HG02571 (cell line): ENCODE measurements at regions not wholly inside any gene's neighbourhood (a gene's known extent, or its start where the extent isn't known, plus 50 kb on each side); places are given as distances from the start of the nearest gene placed in this dataset.
"Not testable (repeated sequence)": the region's sequence is repeated elsewhere in the genome, so short reads cannot be mapped to it uniquely, and the experiment has no call there.

Source experiments
- ATAC-seq: cut with Tn5 transposase; IDR thresholded peaks from one replicate; pipeline ENCODE4 v1.9.1; 2021; ENCODE audit warnings: mild to moderate bottlenecking, moderate library complexity; ENCODE audit not compliant: unreplicated experiment

GRCh38 chr13:111491659-111492058, 171.2 kb downstream of the TEX29 start:
- ATAC-seq, result no peak

GRCh38 chr13:111492341-111492950, 172.0 kb downstream of the TEX29 start:
- no peak for ATAC-seq

- ATAC-seq, result no peak
Measured at GRCh38 chr13:111492958-111493357, 172.5 kb downstream of the TEX29 start.

GRCh38 chr13:111493468-111493867, 173.0 kb downstream of the TEX29 start:
- no peak for ATAC-seq

GRCh38 chr13:111494641-111495040, 174.2 kb downstream of the TEX29 start:
- ATAC-seq, result no peak

GRCh38 chr13:111501596-111502535, 181.4 kb downstream of the TEX29 start:
- ATAC-seq, result not testable (repeated sequence)

GRCh38 chr13:111502957-111503356, 182.5 kb downstream of the TEX29 start:
- ATAC-seq, result no peak

GRCh38 chr13:111503376-111503775, 182.9 kb downstream of the TEX29 start:
- no peak for ATAC-seq

- ATAC-seq, result no peak
Measured at GRCh38 chr13:111503905-111504695, 183.7 kb downstream of the TEX29 start.

GRCh38 chr13:111505175-111505777, 184.8 kb downstream of the TEX29 start:
- ATAC-seq, result no peak

GRCh38 chr13:111506125-111506524, 185.7 kb downstream of the TEX29 start:
- no peak for ATAC-seq

GRCh38 chr13:111506621-111507020, 186.2 kb downstream of the TEX29 start:
- ATAC-seq, result no peak

GRCh38 chr13:111508164-111508870, 187.9 kb downstream of the TEX29 start:
- no peak for ATAC-seq

GRCh38 chr13:111508902-111509509, 188.6 kb downstream of the TEX29 start:
- ATAC-seq, result no peak

GRCh38 chr13:111510502-111511218, 190.2 kb downstream of the TEX29 start:
- no peak for ATAC-seq

- no peak for ATAC-seq
Measured at GRCh38 chr13:111511219-111511732, 190.8 kb downstream of the TEX29 start.

GRCh38 chr13:111511805-111512504, 191.5 kb downstream of the TEX29 start:
- ATAC-seq, result no peak

- no peak for ATAC-seq
Measured at GRCh38 chr13:111512707-111513106, 192.3 kb downstream of the TEX29 start.
